Endothelial cell of umbilical vein (primary cell): ENCODE measurements at regions not wholly inside any gene's neighbourhood (a gene's known extent, or its start where the extent isn't known, plus 50 kb on each side); places are given as distances from the start of the nearest gene placed in this dataset.

Experiments
- BruUV-seq: library from RNA; stranded (reverse); fragments of 400-500 nt; replicated peaks from 2 replicates; lab custom pipeline; 2021; lab: Mats Ljungman, UMichigan
- CTCF ChIA-PET: fragments of 300-600, 350-600 bp; sonication (Branson Sonifier 250); formaldehyde crosslinking; loops from one replicate; lab custom pipeline; 2021; ENCODE audit warnings: antibody characterized with exemption, inconsistent platforms; lab: Charles Lee
- POLR2A ChIA-PET: fragments of 300-600, 350-600 bp; sonication (Branson Sonifier 250); formaldehyde crosslinking; loops from one replicate; lab custom pipeline; 2021; ENCODE audit warnings: antibody characterized with exemption, inconsistent platforms; lab: Charles Lee
- DNase-seq: peaks from one replicate; pipeline ENCODE4 v3.0.0-alpha.2; 2011; ENCODE audit warnings: low read depth, low spot score
- FAIRE-seq: peaks from 2 replicates; lab custom pipeline; 2011; peaks lifted over from hg19 to GRCh38; lab: Jason Lieb, UNC
- H2AFZ ChIP-seq: 2 replicates; pipeline ENCODE4 v1.6.0; 2012; ENCODE audit warnings: low read depth, low read length, control low read depth, inconsistent platforms
- H3K27ac ChIP-seq: 2 replicates; pipeline ENCODE4 v1.5.1; 2011; ENCODE audit warnings: low read depth, mild to moderate bottlenecking, control low read depth, low read length, moderate library complexity; ENCODE audit not compliant: insufficient read depth
- H3K27me3 ChIP-seq, 2 experiments: 2 replicates each; pipeline versions ENCODE4 v1.6.0 to v1.6.1; 2011; ENCODE audit warnings: low read length in 2 of 2, mixed read lengths in 1 of 2; ENCODE audit not compliant: control insufficient read depth in 2 of 2, insufficient read depth in 2 of 2
- H3K36me3 ChIP-seq, 2 experiments: 2 replicates in 1 of 2; 3 replicates in 1 of 2; pipeline ENCODE4 v1.5.1; 2011; ENCODE audit warnings: low read length in 2 of 2, mild to moderate bottlenecking in 1 of 2, moderate library complexity in 1 of 2; ENCODE audit not compliant: control insufficient read depth in 2 of 2, insufficient read depth in 2 of 2; ENCODE audit errors: extremely low read depth in 1 of 2
- H3K4me1 ChIP-seq: 3 replicates; pipeline ENCODE4 v1.5.1; 2011; ENCODE audit warnings: mild to moderate bottlenecking, low read length; ENCODE audit not compliant: control insufficient read depth, insufficient read depth; ENCODE audit errors: extremely low read depth
- H3K4me2 ChIP-seq: 2 replicates; pipeline ENCODE4 v1.6.1; 2011; ENCODE audit warnings: low read length, control low read depth, mixed read lengths; ENCODE audit not compliant: insufficient read depth
- H3K4me3 ChIP-seq, 3 experiments: fragments of 200-600 bp in 1 of 3; sonication (generic), shearing (Covaris generic) in 1 of 3; replicated peaks in 1 of 3; 2 replicates each; pipeline ENCODE4 v1.5.1; 2011 to 2016; ENCODE audit warnings: control low read depth in 3 of 3, low read length in 3 of 3, mild to moderate bottlenecking in 2 of 3, inconsistent platforms in 1 of 3, low read depth in 1 of 3, moderate library complexity in 1 of 3; ENCODE audit not compliant: insufficient read depth in 1 of 3
- H3K79me2 ChIP-seq: 2 replicates; pipeline ENCODE4 v1.6.0; 2012; ENCODE audit warnings: low read length, inconsistent platforms; ENCODE audit not compliant: control insufficient read depth, insufficient read depth
- H3K9ac ChIP-seq: replicated peaks from 2 replicates; pipeline ENCODE3; 2011; ENCODE audit warnings: low read length, control low read depth; ENCODE audit not compliant: insufficient read depth; ENCODE audit errors: extremely low read depth
- H3K9me1 ChIP-seq: replicated peaks from 3 replicates; pipeline ENCODE4 v1.6.0; 2011; ENCODE audit warnings: mild to moderate bottlenecking, low read length; ENCODE audit not compliant: control insufficient read depth, insufficient read depth; ENCODE audit errors: extremely low read depth
- H3K9me3 ChIP-seq: replicated peaks from 2 replicates; pipeline ENCODE4 v1.5.1; 2012; ENCODE audit warnings: low read length, inconsistent platforms; ENCODE audit not compliant: control insufficient read depth, insufficient read depth
- H4K20me1 ChIP-seq: replicated peaks from 2 replicates; pipeline ENCODE3; 2011; ENCODE audit warnings: mild to moderate bottlenecking, low read length; ENCODE audit not compliant: control insufficient read depth, insufficient read depth; ENCODE audit errors: extremely low read depth
- EZH2 ChIP-seq: IDR thresholded peaks from 2 replicates; pipeline ENCODE4 v1.6.1; 2012; ENCODE audit warnings: borderline replicate concordance, low read depth, mild to moderate bottlenecking, moderate library complexity, low read length, inconsistent platforms; ENCODE audit not compliant: severe bottlenecking
- FOS ChIP-seq: IDR thresholded peaks from 2 replicates; pipeline ENCODE4 v1.6.1; 2011; ENCODE audit warnings: mild to moderate bottlenecking, low read length, moderate library complexity, borderline replicate concordance; ENCODE audit not compliant: insufficient read depth
- GATA2 ChIP-seq: IDR thresholded peaks from 2 replicates; pipeline ENCODE4 v1.7.0; 2011; ENCODE audit warnings: low read depth, mild to moderate bottlenecking, moderate library complexity, mixed read lengths, low read length; ENCODE audit not compliant: insufficient read length, insufficient read depth
- JUN ChIP-seq: IDR thresholded peaks from 2 replicates; pipeline ENCODE4 v1.6.1; 2011; ENCODE audit warnings: borderline replicate concordance, low read depth; ENCODE audit not compliant: insufficient read length, insufficient read depth
- MYC ChIP-seq: IDR thresholded peaks from one replicate; pipeline ENCODE4 v1.6.1; 2011; ENCODE audit warnings: mild to moderate bottlenecking, low read depth, low read length
- POLR2A ChIP-seq: IDR thresholded peaks from 2 replicates; pipeline ENCODE4 v1.6.1; 2012; ENCODE audit warnings: low read depth, mild to moderate bottlenecking, control low read depth, low read length
- POLR2AphosphoS5 ChIP-seq: IDR thresholded peaks from 2 replicates; pipeline ENCODE4 v1.6.1; 2012; ENCODE audit warnings: low read depth, mild to moderate bottlenecking, control low read depth, low read length, moderate library complexity; ENCODE audit not compliant: insufficient read depth
- dilution Hi-C: fragments of 300-500 bp; cut with MboI; formaldehyde crosslinking; loops from one replicate; pipeline ENCODE4 v1.15.0; 2019; ENCODE audit warnings: low sequenced_read_pairs; ENCODE audit not compliant: extremely low pct_ligation_motif_present
- intact Hi-C: fragments of 100-400 bp; cut with micrococcal nuclease; formaldehyde crosslinking; loops from one replicate; pipeline ENCODE4 v1.10.0; 2022
- TF ChIP-seq, protein P1 (sequence below): IDR thresholded peaks from 2 replicates; pipeline ENCODE4 v1.6.1; 2011; ENCODE audit not compliant: insufficient read depth, insufficient read length
- TF ChIP-seq, protein P2 (sequence below), 2 donors: IDR thresholded peaks; 1 replicate in 1 of 2; 2 replicates in 1 of 2; pipeline ENCODE4 v1.5.1; 2011; ENCODE audit warnings: low read length in 2 of 2, mild to moderate bottlenecking in 2 of 2, moderate library complexity in 2 of 2, control low read depth in 1 of 2, inconsistent platforms in 1 of 2, low read depth in 1 of 2; ENCODE audit not compliant: insufficient read depth in 1 of 2; ENCODE audit errors: extremely low read depth in 1 of 2

DNA sequence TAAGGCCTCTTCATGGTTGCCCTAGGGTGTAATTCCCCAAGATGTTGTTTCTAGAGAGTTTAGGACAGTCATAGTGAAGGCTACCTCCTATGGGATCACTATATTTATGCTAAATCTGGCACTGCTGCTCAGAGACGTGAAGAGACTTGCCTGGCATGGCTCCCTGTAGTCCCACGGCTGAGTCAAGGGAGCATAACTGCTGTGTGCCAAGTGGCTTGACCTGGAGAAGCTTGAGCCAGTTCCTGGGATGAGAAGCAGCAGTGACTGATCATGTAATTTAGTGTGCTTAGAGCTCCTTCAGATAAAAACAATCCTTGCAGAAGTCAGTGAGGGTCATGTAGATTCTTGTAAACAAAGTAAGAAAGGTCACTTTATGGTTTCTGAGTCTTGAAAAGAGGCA, 68.9 kb upstream of the TSPAN2 start:
- dilution Hi-C loops = no loop called here

More for the DNA sequence above, 68.9 kb upstream of the TSPAN2 start:
- Histone ChIP-seq H3K27ac (no peak overlapping the region), H3K4me3 (no peak overlapping the region), H3K79me2 (no peaks in the 10 kb centered on the region), H3K9ac (no peak overlapping the region), H3K9me3 (no peaks in the 10 kb centered on the region), H3K36me3 (no peaks in the 10 kb centered on the region), H3K4me1 (peaks cover 8% of the 10 kb centered on the region), H3K4me2 (no peak overlapping the region), H3K27me3 (no peaks in the 10 kb centered on the region), H3K9me1 (no peaks in the 10 kb centered on the region), H2AFZ (no peak overlapping the region), H4K20me1 (no peaks in the 10 kb centered on the region)
- no peak for FAIRE-seq
- DNase-seq = no peak
- no TSS peak for BruUV-seq
- CTCF ChIA-PET = interaction anchor here (1.7 kb wide), 1 partner anchor 311 kb away, joined by 5 read pairs; no protein-coding TSS in a partner anchor
- intact Hi-C loops = no loop called here
- TF ChIP-seq GATA2 (no peak), JUN (no peak), FOS (no peak), EZH2 (no peak), MYC (no peak), POLR2A (no peak), POLR2AphosphoS5 (no peak)
- TF ChIP-seq, protein P1, sequence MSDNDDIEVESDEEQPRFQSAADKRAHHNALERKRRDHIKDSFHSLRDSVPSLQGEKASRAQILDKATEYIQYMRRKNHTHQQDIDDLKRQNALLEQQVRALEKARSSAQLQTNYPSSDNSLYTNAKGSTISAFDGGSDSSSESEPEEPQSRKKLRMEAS = no peak
- TF ChIP-seq, protein P2, sequence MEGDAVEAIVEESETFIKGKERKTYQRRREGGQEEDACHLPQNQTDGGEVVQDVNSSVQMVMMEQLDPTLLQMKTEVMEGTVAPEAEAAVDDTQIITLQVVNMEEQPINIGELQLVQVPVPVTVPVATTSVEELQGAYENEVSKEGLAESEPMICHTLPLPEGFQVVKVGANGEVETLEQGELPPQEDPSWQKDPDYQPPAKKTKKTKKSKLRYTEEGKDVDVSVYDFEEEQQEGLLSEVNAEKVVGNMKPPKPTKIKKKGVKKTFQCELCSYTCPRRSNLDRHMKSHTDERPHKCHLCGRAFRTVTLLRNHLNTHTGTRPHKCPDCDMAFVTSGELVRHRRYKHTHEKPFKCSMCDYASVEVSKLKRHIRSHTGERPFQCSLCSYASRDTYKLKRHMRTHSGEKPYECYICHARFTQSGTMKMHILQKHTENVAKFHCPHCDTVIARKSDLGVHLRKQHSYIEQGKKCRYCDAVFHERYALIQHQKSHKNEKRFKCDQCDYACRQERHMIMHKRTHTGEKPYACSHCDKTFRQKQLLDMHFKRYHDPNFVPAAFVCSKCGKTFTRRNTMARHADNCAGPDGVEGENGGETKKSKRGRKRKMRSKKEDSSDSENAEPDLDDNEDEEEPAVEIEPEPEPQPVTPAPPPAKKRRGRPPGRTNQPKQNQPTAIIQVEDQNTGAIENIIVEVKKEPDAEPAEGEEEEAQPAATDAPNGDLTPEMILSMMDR (IDR thresholded peaks at IDR 0.05; ENCODE audit: extremely low read depth in 1 of 2, insufficient read depth in 1 of 2, low read depth in 1 of 2, low read length in 2 of 2) = no peak
- POLR2A ChIA-PET = no interaction called here
